GM18909 (cell line): ENCODE measurements at regions not wholly inside any gene's neighbourhood (a gene's known extent, or its start where the extent isn't known, plus 50 kb on each side); places are given as distances from the start of the nearest gene placed in this dataset.

Experiments
- ATAC-seq: cut with Tn5 transposase; IDR thresholded peaks from one replicate; pipeline ENCODE4 v1.9.1; 2021; ENCODE audit warnings: mild to moderate bottlenecking; ENCODE audit not compliant: unreplicated experiment, poor library complexity

DNA sequence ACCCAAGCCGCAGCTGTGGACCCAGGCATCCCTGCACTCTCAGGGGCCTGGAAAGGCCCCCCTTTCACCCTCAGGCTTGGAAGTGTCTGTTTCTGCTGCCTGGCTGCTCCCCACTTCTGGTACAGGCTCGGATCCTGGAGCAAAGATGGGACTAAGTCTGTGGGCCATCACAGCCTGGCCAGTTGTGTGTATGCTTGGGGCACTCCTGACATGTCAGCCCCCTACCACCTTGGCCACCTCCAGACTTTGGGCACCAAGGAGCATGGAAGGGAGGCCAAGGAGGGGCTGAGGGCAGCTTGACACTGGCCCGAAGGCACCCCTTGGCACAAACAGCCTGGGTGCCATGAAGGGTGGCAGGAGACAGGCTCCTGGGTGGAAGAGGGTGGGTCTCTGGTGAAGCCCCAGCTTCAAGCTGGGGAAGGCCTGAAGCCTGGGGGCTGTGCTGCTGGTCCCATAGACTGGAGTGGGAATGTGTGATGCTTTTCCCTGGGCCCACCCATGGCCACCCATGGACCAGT lies 799.4 kb upstream of the AGA start:
- no peak for ATAC-seq

DNA sequence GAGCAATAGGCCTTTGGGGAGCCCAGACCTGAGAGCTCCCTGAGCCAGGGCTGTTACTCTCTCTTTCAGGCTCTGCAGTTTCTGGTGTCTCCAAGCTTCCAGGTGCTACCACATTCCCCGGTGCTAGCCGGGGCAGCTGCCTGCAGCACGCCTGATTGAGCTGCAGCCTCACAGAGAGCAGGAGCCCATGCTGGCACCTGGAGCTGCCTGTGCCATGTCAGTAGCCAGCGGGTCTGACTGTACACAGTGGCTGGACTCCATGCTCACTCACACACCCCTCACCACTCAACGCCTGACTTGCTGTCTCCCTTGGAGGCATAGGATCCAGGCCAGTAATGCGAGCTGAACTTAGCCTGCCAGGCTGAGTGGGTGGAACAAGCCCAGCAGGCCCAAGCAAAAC lies 800.4 kb upstream of the AGA start:
- no peak for ATAC-seq

- no peak for ATAC-seq
Observed at GRCh38 chr4:178244785-178245184, 802.5 kb upstream of the AGA start.

- no peak for ATAC-seq
Observed at GRCh38 chr4:178255172-178255571, 812.9 kb upstream of the AGA start.

- ATAC-seq, result no peak
Observed at GRCh38 chr4:178258603-178259002, 816.4 kb upstream of the AGA start.

DNA sequence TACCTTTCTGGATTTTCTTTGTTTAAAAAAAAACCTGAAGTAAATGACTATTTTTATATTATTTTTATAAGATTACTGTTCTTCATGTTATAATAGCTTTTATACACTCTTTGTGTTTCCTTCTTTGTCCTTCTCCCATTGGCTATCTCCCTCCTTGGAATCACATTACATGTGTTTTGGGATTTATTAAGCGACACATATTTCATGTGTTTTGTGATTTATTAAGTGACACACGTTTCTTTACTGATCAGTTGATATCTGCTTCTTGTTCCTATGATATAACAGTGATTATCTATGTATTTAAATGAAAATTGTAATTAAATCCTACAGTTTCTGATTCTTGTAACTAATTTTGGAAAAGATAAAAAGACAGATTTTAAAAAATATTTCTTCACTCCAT lies 817.3 kb upstream of the AGA start:
- ATAC-seq, result no peak

GRCh38 chr4:178264001-178264400 lies 821.8 kb upstream of the AGA start:
- no peak for ATAC-seq

DNA sequence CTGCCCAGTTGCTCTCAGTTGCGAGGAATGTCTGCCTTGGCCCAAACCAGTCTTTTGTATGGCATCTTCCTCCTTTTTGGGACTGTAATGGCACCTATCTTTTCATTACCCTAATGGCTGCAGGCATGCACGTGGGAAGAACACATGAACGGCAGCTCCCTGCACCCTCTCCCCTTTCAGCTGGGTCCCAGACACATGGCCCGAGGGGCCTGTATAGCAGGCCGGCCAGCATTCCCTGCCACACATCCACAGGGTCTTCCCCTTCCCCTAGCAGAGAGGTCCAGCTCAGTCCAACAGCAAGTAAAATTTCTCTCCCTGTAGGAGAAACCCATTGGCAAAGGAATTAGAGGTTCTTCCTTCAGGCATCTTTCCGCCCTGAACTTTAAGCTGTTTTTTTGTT lies 829.1 kb upstream of the AGA start:
- no peak for ATAC-seq

GRCh38 chr4:178273168-178273567 lies 830.9 kb upstream of the AGA start:
- ATAC-seq, result no peak

- no peak for ATAC-seq
Observed at GRCh38 chr4:178275671-178276360, 833.6 kb upstream of the AGA start.

DNA sequence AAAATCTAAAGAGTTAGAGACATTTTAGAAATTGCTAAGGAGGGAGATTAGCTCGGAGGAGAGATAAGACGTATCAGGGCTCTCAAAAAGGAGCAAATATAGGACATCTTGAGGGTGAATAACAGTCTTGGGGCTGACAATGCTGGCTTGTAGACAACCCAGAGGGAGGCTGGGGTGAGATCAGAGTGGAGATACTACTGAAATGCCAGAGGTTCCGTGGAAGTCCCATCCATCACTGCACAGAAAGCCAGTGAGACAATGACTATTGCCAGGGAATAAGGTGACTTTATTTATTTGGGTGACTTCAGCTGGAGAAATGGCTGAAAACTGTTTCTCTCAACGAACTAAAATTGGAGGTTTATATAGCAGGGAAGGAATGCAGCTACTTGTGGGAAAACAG lies 838.1 kb upstream of the AGA start:
- no peak for ATAC-seq

- ATAC-seq, result no peak
Observed at GRCh38 chr4:178288462-178288861, 846.2 kb upstream of the AGA start.

DNA sequence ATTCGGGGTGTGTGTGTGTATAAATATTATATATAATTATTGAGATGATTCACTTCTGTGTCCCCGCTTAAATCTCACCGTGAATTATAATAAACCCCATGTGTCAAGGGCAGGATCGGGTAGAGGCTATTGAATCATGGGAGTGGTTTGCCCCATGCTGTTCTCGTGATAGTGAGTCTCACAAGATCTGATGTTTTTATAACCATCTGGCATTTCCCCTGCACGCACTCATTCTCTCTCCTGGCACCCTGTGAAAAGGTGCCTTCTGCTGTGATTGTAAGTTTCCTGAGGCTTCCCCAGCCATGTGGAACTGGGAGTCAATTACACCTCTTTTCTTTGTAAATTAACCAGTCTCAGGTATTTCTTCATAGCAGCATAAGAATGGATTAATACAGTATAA lies 851.4 kb upstream of the AGA start:
- ATAC-seq, result no peak

- no peak for ATAC-seq
Observed at GRCh38 chr4:178296669-178297068, 854.4 kb upstream of the AGA start.

- ATAC-seq, result no peak
Observed at GRCh38 chr4:178306565-178306964, 864.3 kb upstream of the AGA start.

GRCh38 chr4:178309890-178310289 lies 867.7 kb upstream of the AGA start:
- no peak for ATAC-seq

- ATAC-seq, result no peak
Observed at GRCh38 chr4:178311997-178312396, 869.8 kb upstream of the AGA start.

- no peak for ATAC-seq
Observed at GRCh38 chr4:178314287-178314686, 872.0 kb upstream of the AGA start.

- no peak for ATAC-seq
Observed at GRCh38 chr4:178316211-178316610, 874.0 kb upstream of the AGA start.

- ATAC-seq, result no peak
Observed at GRCh38 chr4:178320003-178320402, 877.8 kb upstream of the AGA start.

DNA sequence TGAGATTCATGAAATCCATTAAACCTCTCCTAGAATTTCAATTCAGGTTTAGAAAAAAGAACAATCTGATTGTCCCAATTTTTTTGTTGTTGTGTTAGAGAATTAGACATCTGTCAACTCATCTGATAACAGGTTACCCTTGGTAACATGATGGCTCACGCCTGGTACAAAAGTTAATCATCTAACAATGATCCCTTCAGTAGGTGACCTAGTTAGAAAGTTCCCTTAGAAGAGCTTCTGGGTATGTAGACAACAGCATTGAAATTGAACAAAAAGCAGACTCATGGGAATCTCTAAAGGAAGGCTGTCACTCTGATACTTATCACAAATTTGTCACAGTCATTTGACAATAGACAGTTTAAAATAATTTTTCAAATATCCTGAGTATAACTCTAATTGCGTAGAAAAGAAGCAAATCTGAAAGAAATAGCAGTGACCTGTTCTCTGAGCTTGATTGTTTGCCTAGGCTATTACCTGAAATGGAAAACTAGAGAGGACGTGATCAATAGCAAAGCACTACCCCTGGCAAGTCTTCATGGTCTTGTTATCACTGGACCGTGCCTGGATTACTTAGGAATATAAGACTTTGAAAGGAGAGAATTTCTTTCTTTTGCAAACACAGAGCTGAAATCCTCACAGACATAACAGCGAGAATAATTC lies 880.4 kb upstream of the AGA start:
- ATAC-seq, result no peak
